Ramos (cell line): ENCODE measurements at regions not wholly inside any gene's neighbourhood (a gene's known extent, or its start where the extent isn't known, plus 50 kb on each side); places are given as distances from the start of the nearest gene placed in this dataset.

Source experiments
- in situ Hi-C: fragments of 300-500 bp; cut with MboI; formaldehyde crosslinking; loops from one replicate; pipeline ENCODE4 v1.14.3; 2022; ENCODE audit warnings: low sequenced_read_pairs; ENCODE audit not compliant: unreplicated experiment

- in situ Hi-C loops, result no loop called here
Observed at GRCh38 chr3:103006526-103007183, 571.8 kb downstream of the ZPLD1 start.

- in situ Hi-C loops, result no loop called here
Observed at GRCh38 chr3:103009609-103010008, 574.8 kb downstream of the ZPLD1 start.

GRCh38 chr3:103025880-103026279, 591.1 kb downstream of the ZPLD1 start:
- in situ Hi-C loops, result no loop called here

- in situ Hi-C loops, result no loop called here
Observed at GRCh38 chr3:103033841-103034240, 599.0 kb downstream of the ZPLD1 start.

DNA sequence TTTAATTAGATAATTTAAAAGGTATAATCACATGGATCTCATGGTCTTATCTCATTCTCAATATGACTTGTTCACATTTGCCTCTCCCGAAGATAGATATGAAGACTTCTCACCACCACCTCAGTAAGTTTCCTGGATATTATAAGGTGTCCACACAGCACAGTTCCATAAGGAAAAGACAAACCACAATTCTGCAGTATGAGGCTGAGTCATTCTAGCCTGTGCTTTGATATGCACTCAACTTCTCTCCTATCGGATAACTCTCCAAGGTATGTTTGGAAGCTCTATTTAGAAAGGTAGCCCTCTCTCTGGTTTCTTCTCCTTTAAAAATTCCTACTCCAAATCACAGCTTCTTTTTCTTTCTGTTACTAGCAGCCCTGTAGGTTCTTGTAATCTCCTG, 612.8 kb downstream of the ZPLD1 start:
- in situ Hi-C loops, result no loop called here

- in situ Hi-C loops, result no loop called here
Observed at GRCh38 chr3:103048068-103048722, 613.4 kb downstream of the ZPLD1 start.

GRCh38 chr3:103052236-103052830, 617.5 kb downstream of the ZPLD1 start:
- in situ Hi-C loops, result no loop called here

DNA sequence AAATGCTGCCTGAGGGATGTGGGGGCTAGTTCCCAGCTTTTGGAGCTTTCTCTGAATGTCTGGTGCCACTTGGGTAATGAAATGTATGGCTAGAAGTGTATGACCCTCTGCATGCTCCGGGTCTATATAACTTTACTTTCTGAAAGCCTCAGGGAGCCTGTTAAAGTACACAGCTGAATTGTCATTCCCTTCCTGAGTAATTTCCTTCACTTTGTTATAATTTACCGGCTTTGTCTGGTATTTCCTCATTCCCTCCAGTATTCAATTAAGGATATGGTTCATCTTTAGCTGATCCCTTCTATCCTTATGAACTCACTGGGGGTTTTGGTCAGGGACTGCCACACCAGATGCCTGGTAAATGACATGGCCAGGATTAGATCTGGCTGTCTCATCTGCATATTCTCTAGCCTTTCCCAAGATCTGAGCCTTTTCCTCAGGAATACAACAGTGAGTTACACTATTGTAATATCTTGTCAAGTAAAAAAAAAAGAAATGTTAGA, 620.3 kb downstream of the ZPLD1 start:
- in situ Hi-C loops, result no loop called here

GRCh38 chr3:103056542-103056941, 621.7 kb downstream of the ZPLD1 start:
- in situ Hi-C loops, result no loop called here

DNA sequence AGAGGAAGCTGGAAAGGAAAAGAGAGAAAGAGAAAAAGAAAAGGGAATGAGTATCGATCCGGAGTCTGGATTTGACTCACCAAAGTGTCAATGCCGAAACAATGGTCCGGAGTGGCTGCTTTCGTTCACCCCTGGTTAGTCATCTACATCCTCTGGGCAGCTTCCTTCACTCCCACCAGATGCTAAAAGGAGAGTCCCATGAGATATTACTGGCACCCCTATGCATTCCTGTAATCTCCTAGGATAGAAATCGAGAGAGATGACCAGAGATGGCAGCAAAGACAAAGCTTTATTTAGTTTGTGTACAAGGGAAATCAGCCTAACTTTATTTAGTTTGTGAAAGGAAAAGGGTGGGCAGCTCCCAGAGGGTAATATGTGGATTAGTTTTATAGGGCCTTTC, 622.2 kb downstream of the ZPLD1 start:
- in situ Hi-C loops, result no loop called here

DNA sequence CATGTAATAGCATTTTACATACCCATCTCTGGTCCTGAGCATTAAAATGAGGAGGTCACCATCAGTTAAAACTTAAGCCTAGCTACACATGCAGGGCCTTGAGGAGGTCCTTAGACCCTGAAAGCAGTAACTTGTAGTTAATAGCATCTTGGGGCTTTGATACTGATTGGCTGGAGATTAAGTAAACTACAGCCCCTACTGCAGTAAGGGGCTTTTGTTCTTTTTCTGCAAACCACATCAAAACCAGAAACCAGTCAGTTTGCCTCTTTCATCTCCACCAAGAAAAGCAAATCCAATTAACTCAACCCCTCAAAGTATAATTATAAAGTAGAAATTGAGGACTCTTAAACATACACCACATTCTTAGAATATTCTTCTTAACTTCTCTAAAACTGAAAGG, 622.7 kb downstream of the ZPLD1 start:
- in situ Hi-C loops, result no loop called here

GRCh38 chr3:103059432-103059831, 624.6 kb downstream of the ZPLD1 start:
- in situ Hi-C loops, result no loop called here

GRCh38 chr3:103060242-103060641, 625.4 kb downstream of the ZPLD1 start:
- in situ Hi-C loops, result no loop called here

GRCh38 chr3:103067963-103068362, 633.1 kb downstream of the ZPLD1 start:
- in situ Hi-C loops, result no loop called here

DNA sequence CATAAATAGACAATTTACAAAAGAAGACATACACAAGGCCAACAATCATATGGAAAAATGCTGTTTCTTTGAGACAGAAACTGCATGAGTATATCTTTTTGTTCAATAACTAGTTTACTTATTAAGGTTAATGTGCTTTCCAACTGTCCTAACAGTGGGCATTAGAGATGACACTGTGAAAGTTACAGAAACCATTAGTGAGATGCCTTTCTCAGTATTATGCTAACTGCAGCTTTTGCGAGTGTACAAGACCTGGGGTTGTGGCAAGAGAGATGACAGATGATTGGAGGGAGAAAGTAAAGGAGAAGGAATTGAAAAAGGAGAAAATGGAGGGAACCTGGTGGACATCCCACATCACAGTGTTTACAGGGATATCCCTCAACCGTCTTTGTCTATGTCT, 640.5 kb downstream of the ZPLD1 start:
- in situ Hi-C loops, result no loop called here

GRCh38 chr3:103077910-103078309, 643.1 kb downstream of the ZPLD1 start:
- in situ Hi-C loops, result no loop called here

- in situ Hi-C loops, result no loop called here
Observed at GRCh38 chr3:103082501-103082900, 647.7 kb downstream of the ZPLD1 start.

DNA sequence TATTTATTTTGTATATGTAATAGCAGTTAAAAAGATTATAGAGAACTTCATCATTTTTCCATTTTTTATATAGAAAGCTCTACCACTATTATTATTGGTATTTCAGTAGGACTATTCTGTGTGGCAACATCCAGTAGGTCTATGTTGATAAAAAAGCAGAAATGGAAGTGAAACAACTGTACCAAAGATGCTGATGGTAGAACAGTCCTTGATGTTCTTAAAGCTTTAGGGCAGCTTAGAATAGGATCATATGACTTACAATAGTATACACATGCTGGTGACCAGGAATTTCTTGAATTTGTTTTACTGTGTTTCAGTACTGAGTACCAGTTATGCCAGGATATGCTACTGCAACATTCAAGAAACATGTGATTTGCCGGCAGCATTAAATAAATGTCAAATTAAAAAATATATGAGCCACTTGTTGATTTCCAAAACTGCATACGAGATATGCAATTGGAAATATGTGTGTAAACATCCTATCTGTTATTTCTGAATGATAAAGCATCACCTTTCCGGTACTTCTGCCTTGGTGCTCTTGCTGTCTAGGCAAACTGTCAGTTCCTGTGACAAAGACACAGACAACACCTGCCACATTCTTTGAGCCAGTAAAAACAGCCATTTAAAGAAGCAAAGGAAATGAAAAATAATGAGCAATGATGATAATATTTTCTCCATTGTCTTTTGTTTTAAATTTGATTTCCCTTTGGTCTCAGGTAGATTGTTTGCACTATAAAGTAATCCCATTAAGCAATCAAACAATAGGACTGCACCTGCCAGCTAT, 649.2 kb downstream of the ZPLD1 start:
- in situ Hi-C loops, result no loop called here

DNA sequence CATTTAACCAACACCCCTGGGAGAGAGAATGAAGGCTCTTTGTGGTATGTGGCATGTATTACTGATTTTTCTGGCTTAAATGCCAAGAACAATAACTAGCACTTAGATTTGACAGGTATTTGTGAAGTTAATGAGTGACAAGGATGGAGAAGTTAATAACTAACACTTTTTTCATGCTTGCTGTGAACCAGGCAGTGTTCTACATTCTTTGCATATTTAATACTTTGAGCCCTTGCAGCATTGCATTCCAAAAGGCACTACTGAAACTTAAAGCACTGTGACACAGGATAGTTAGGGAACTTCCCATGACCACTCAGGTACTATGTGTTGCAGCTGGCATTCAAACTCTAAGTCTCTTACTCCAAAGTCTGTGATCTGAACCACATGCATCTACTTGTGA, 650.6 kb downstream of the ZPLD1 start:
- in situ Hi-C loops, result no loop called here

DNA sequence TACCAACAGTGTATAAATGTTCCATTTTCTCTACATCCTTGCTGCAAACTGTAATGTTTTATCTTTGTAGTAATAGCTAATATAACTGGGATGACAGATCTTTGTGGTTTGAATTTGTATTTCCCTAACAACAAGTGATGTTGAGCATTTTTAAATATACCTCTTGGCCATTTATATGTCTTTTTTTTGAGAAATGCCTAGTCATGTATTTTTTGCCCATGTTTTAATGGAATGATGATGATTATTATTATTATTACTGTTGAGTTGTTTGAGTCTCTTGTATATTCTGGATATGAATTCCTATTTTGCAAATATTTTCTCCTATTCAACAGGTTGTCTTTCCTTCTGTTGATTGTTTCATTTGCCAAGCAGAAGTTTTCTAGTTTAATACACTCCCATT, 654.9 kb downstream of the ZPLD1 start:
- in situ Hi-C loops, result no loop called here

DNA sequence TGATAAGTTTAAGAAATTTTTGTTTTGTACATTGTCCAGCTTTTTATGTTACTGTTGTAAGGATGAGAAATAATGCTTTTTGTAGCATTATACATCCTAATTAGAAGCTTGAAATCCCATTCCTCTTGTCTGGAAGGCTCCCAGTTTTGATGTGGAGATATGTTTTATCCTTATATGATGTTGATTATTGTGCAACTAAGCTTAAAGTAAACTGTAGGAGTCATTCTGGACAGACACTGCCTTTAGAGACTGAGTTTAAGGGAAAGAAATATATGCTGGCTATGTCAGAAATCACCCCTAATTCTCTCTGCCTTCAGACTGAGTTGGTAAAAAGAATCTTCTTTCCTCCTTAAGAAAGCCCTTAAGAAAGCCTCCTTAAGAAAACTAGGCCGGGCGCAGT, 670.4 kb downstream of the ZPLD1 start:
- in situ Hi-C loops, result no loop called here
